Epithelial cell of prostate (primary cell): ENCODE measurements at regions not wholly inside any gene's neighbourhood (a gene's known extent, or its start where the extent isn't known, plus 50 kb on each side); places are given as distances from the start of the nearest gene placed in this dataset.

Experiments used
- DNase-seq: peaks from one replicate; pipeline ENCODE4 v3.0.0-alpha.2; 2011; ENCODE audit warnings: low read depth, low spot score
- H3K27ac ChIP-seq: fragments of 450-650 bp; 2 replicates; pipeline ENCODE4 v1.5.1; 2017; ENCODE audit warnings: mild to moderate bottlenecking

GRCh38 chr3:59698091-59698490 lies 648.3 kb upstream of the CFAP20DC start:
- no peak overlapping the region for H3K27ac ChIP-seq
- DNase-seq: no peak

GRCh38 chr3:59696783-59697182 lies 647.0 kb upstream of the CFAP20DC start:
- H3K27ac ChIP-seq: no peak overlapping the region
- DNase-seq: no peak

- DNase-seq: no peak
- H3K27ac ChIP-seq: no peak overlapping the region
These were observed 646.0 kb upstream of the CFAP20DC start for GRCh38 chr3:59695860-59696259.

- no peak for DNase-seq
- H3K27ac ChIP-seq: no peak overlapping the region
These were observed 642.3 kb upstream of the CFAP20DC start for GRCh38 chr3:59692117-59692516.

GRCh38 chr3:59690886-59691285 lies 641.1 kb upstream of the CFAP20DC start:
- no peak overlapping the region for H3K27ac ChIP-seq
- DNase-seq: no peak

GRCh38 chr3:59688636-59689035 lies 638.8 kb upstream of the CFAP20DC start:
- DNase-seq: no peak
- no peak overlapping the region for H3K27ac ChIP-seq

- no peak overlapping the region for H3K27ac ChIP-seq
- DNase-seq: no peak
These were observed 635.6 kb upstream of the CFAP20DC start for GRCh38 chr3:59685432-59685831.

- no peak overlapping the region for H3K27ac ChIP-seq
- no peak for DNase-seq
These were observed 634.9 kb upstream of the CFAP20DC start for GRCh38 chr3:59684766-59685165.

- H3K27ac ChIP-seq: no peak overlapping the region
- DNase-seq: no peak
These were observed 631.1 kb upstream of the CFAP20DC start for GRCh38 chr3:59680919-59681318.

GRCh38 chr3:59677747-59678702 lies 628.2 kb upstream of the CFAP20DC start:
- DNase-seq: no peak
- no peak overlapping the region for H3K27ac ChIP-seq

GRCh38 chr3:59675495-59675894 lies 625.7 kb upstream of the CFAP20DC start:
- no peak for DNase-seq
- H3K27ac ChIP-seq: no peak overlapping the region

- DNase-seq: no peak
- H3K27ac ChIP-seq: no peak overlapping the region
These were observed 613.4 kb upstream of the CFAP20DC start for GRCh38 chr3:59663076-59663850.

GRCh38 chr3:59660852-59661625 lies 611.2 kb upstream of the CFAP20DC start:
- H3K27ac ChIP-seq: peak overlapping the region; percentile 17
- no peak for DNase-seq

GRCh38 chr3:59660376-59660775 lies 610.6 kb upstream of the CFAP20DC start:
- peak overlapping the region; percentile 17 for H3K27ac ChIP-seq
- no peak for DNase-seq

GRCh38 chr3:59659755-59660154 lies 609.9 kb upstream of the CFAP20DC start:
- no peak overlapping the region for H3K27ac ChIP-seq
- no peak for DNase-seq

- DNase-seq: no peak
- H3K27ac ChIP-seq: no peak overlapping the region
These were observed 609.0 kb upstream of the CFAP20DC start for GRCh38 chr3:59658866-59659265.

GRCh38 chr3:59658274-59658673 lies 608.4 kb upstream of the CFAP20DC start:
- no peak for DNase-seq
- no peak overlapping the region for H3K27ac ChIP-seq

GRCh38 chr3:59655418-59656015 lies 605.7 kb upstream of the CFAP20DC start:
- peak overlapping the region; percentile 78 for H3K27ac ChIP-seq
- no peak for DNase-seq

- peak overlapping the region; percentile 78 for H3K27ac ChIP-seq
- no peak for DNase-seq
These were observed 604.9 kb upstream of the CFAP20DC start for GRCh38 chr3:59654480-59655417.
